K562 (cell line): ENCODE measurements at regions not wholly inside any gene's neighbourhood (a gene's known extent, or its start where the extent isn't known, plus 50 kb on each side); places are given as distances from the start of the nearest gene placed in this dataset.

Experiments used
- ATAC-seq: fragments of 200-7000 bp; cut with Tn5 transposase; 3 replicates; pipeline ENCODE4 v1.9.1; 2020; ENCODE audit warnings: moderate library complexity
- BruUV-seq: library from RNA; stranded (reverse); fragments of 400-500 nt; replicated peaks from 2 replicates; lab custom pipeline; 2021; lab: Mats Ljungman, UMichigan
- CTCF ChIA-PET: fragments of 300-600 bp; formaldehyde crosslinking; extraction: SDS; loops from one replicate; lab custom pipeline; 2021; ENCODE audit warnings: low intra/inter-chr PET ratio; lab: Yijun Ruan, JAX
- POLR2A ChIA-PET: fragments of 300-600, 350-650 bp; sonication (Branson Sonifier 250); formaldehyde crosslinking; extraction: SDS; loops from one replicate; lab custom pipeline; 2021; ENCODE audit warnings: antibody characterized with exemption, inconsistent platforms; lab: Yijun Ruan, JAX
- DNase-seq, 4 experiments: peaks; one replicate each; pipeline versions ENCODE4 v3.0.0 to v3.0.0-alpha.2; 2011 to 2018; ENCODE audit warnings: low spot score in 3 of 4, mixed read lengths in 3 of 4; ENCODE audit errors: extremely low read depth in 1 of 4
- FAIRE-seq: peaks from 2 replicates; lab custom pipeline; 2011; peaks lifted over from hg19 to GRCh38; lab: Jason Lieb, UNC
- H2AFZ ChIP-seq: 2 replicates; pipeline ENCODE4 v1.6.0; 2011; ENCODE audit warnings: low read depth, low read length, control low read depth, inconsistent platforms
- H3K27ac ChIP-seq: fragments of 200-600 bp; 3 replicates; pipeline ENCODE4 v1.8.0; 2011; ENCODE audit warnings: low read depth, mild to moderate bottlenecking, control low read depth, inconsistent platforms, low read length, moderate library complexity, mixed read lengths; ENCODE audit errors: extremely low read depth
- H3K27me3 ChIP-seq, 2 experiments: fragments of 300-600 bp in 1 of 2; 2 replicates in 1 of 2; 3 replicates in 1 of 2; pipeline versions ENCODE4 v1.6.0 to v1.8.0; 2011; ENCODE audit warnings: inconsistent platforms in 2 of 2, low read length in 2 of 2, mild to moderate bottlenecking in 1 of 2, mixed read lengths in 1 of 2, moderate library complexity in 1 of 2; ENCODE audit not compliant: control insufficient read depth in 2 of 2, insufficient read depth in 2 of 2
- H3K36me3 ChIP-seq: fragments of 300-600 bp; 3 replicates; pipeline ENCODE4 v1.8.0; 2011; ENCODE audit warnings: mild to moderate bottlenecking, low read length, inconsistent platforms; ENCODE audit not compliant: control insufficient read depth, insufficient read depth
- H3K4me1 ChIP-seq, 2 experiments: fragments of 200-600 bp in 1 of 2; replicated peaks in 1 of 2; 2 replicates in 1 of 2; 3 replicates in 1 of 2; pipeline versions ENCODE4 v1.5.1 to v1.8.0; 2011; ENCODE audit warnings: inconsistent platforms in 2 of 2, low read length in 2 of 2, mild to moderate bottlenecking in 1 of 2, mixed read lengths in 1 of 2, moderate library complexity in 1 of 2; ENCODE audit not compliant: control insufficient read depth in 2 of 2, insufficient read depth in 2 of 2
- H3K4me2 ChIP-seq: 2 replicates; pipeline ENCODE4 v1.6.1; 2011; ENCODE audit warnings: low read length, control low read depth, inconsistent platforms, mixed read lengths; ENCODE audit not compliant: insufficient read depth
- H3K4me3 ChIP-seq: fragments of 200-600 bp; sonication (generic), shearing (Covaris generic); 2 replicates; pipeline ENCODE4 v1.5.1; 2016; ENCODE audit warnings: control low read depth, inconsistent platforms
- H3K79me2 ChIP-seq: fragments of 200-600 bp; 3 replicates; pipeline ENCODE4 v1.8.0; 2011; ENCODE audit warnings: low read length, inconsistent platforms; ENCODE audit not compliant: control insufficient read depth, insufficient read depth
- H3K9ac ChIP-seq, 2 experiments: 2 replicates each; pipeline versions ENCODE4 v1.6.0 to v1.6.1; 2011; ENCODE audit warnings: low read depth in 2 of 2, low read length in 2 of 2, control low read depth in 1 of 2, inconsistent platforms in 1 of 2, mild to moderate bottlenecking in 1 of 2, mixed read lengths in 1 of 2; ENCODE audit not compliant: insufficient read depth in 1 of 2
- H3K9me1 ChIP-seq: one replicate; pipeline ENCODE4 v1.6.0; 2011; ENCODE audit warnings: inconsistent platforms, mild to moderate bottlenecking, low read length, moderate library complexity; ENCODE audit not compliant: control insufficient read depth, insufficient read depth
- H3K9me3 ChIP-seq: replicated peaks from 2 replicates; pipeline ENCODE4 v1.5.1; 2011; ENCODE audit warnings: low read depth, low read length, inconsistent platforms; ENCODE audit not compliant: control insufficient read depth, insufficient read depth
- H4K20me1 ChIP-seq: replicated peaks from 2 replicates; pipeline ENCODE4 v1.6.1; 2011; ENCODE audit warnings: low read length, inconsistent platforms, mixed read lengths; ENCODE audit not compliant: control insufficient read depth, insufficient read depth
- FOXK2 ChIP-seq, 2 experiments: fragments of 450-650 bp; IDR thresholded peaks in 1 of 2; conservative IDR thresholded peaks in 1 of 2; 2 replicates each; pipeline ENCODE4 v1.6.1; 2016; ENCODE audit warnings: low read depth in 2 of 2, mild to moderate bottlenecking in 1 of 2
- SIN3A ChIP-seq, 2 experiments: fragments of 150-350 bp in 1 of 2; IDR thresholded peaks; 2 replicates each; pipeline ENCODE4 v1.6.1; 2011 to 2016; ENCODE audit warnings: borderline replicate concordance in 2 of 2, low read depth in 2 of 2, low read length in 2 of 2, mild to moderate bottlenecking in 2 of 2, moderate library complexity in 2 of 2; ENCODE audit not compliant: control insufficient read depth in 1 of 2
- WGBS: fragments of 100-300 bp; shearing (Covaris generic); methylation state at CpG from one replicate; pipeline ENCODE4 v1.1.6; 2016; ENCODE audit warnings: low coverage, mixed read lengths; ENCODE audit not compliant: insufficient coverage; ENCODE audit errors: missing lambda C conversion rate; 5-methylcytosine and 5-hydroxymethylcytosine counted together
- in situ Hi-C: fragments of 300-500 bp; cut with MboI; formaldehyde crosslinking; loops from 4 replicates; pipeline ENCODE4 v1.15.0; 2018; ENCODE audit warnings: inconsistent platforms, mixed read lengths
- intact Hi-C: fragments of 100-400 bp; cut with micrococcal nuclease; formaldehyde crosslinking; loops from 2 replicates; pipeline ENCODE4 v1.14.2; 2022
- TF ChIP-seq, protein P1 (sequence below): fragments of 450-650 bp; conservative IDR thresholded peaks from 2 replicates; pipeline ENCODE4 v1.6.1; 2016; ENCODE audit warnings: missing genetic modification characterization, low read depth, mild to moderate bottlenecking, missing compliant biosample characterization, moderate library complexity
- TF ChIP-seq, protein P2 (sequence below), 2 experiments: IDR thresholded peaks; 2 replicates each; pipeline ENCODE4 v1.6.1; 2012; ENCODE audit warnings: improper control_type of control experiment in 2 of 2, low read depth in 2 of 2, low read length in 2 of 2, borderline replicate concordance in 1 of 2

DNA sequence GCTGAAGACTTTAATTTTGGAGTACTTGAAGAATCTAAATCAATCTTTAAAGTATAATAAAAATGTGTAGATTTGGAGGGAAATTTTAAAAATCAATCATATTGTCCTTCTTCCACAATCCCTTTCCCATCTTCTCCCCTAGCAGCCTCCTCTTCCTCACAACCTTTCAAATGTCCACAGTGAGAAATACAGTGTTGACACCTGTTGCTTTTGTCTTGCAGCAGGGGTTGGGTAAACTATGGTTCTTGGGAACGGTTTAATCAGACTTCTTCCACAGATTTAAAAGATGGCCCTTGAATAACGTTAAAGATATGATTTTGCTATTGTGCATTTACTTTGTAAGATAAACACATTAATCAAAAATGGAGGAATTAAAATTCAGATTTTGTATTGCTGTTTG lies 113.8 kb upstream of the SLC1A4 start:
- Histone ChIP-seq H3K9me1 (no peaks in the 10 kb centered on the region), H2AFZ (peak overlapping the region; percentile 34; the same call in 1 of the 2 replicates), H3K4me1 (peaks cover 7 to 11% of the 10 kb centered on the region in 2 experiments; a peak in 4 of 5 replicates), H3K79me2 (no peaks in the 10 kb centered on the region), H3K27ac (no peak overlapping the region), H3K27me3 (no peaks in the 10 kb centered on the region), H4K20me1 (no peaks in the 10 kb centered on the region), H3K4me2 (no peak overlapping the region), H3K9ac (no peak overlapping the region), H3K4me3 (no peak overlapping the region), H3K9me3 (no peaks in the 10 kb centered on the region), H3K36me3 (no peaks in the 10 kb centered on the region)
- FAIRE-seq (no peak), ATAC-seq (no peak), DNase-seq (no peak)
- BruUV-seq = no TSS peak
- in situ Hi-C loops = loop anchor here (10.0 kb wide), 1 partner anchor 551 kb away; no protein-coding TSS in a partner anchor
- CTCF ChIA-PET = interaction anchor here (1.1 kb wide), 1 partner anchor 289 kb away, joined by 3 read pairs; no protein-coding TSS in a partner anchor
- TF ChIP-seq, protein P1, sequence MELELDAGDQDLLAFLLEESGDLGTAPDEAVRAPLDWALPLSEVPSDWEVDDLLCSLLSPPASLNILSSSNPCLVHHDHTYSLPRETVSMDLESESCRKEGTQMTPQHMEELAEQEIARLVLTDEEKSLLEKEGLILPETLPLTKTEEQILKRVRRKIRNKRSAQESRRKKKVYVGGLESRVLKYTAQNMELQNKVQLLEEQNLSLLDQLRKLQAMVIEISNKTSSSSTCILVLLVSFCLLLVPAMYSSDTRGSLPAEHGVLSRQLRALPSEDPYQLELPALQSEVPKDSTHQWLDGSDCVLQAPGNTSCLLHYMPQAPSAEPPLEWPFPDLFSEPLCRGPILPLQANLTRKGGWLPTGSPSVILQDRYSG (tag) = no peak
- TF ChIP-seq, protein P2, sequence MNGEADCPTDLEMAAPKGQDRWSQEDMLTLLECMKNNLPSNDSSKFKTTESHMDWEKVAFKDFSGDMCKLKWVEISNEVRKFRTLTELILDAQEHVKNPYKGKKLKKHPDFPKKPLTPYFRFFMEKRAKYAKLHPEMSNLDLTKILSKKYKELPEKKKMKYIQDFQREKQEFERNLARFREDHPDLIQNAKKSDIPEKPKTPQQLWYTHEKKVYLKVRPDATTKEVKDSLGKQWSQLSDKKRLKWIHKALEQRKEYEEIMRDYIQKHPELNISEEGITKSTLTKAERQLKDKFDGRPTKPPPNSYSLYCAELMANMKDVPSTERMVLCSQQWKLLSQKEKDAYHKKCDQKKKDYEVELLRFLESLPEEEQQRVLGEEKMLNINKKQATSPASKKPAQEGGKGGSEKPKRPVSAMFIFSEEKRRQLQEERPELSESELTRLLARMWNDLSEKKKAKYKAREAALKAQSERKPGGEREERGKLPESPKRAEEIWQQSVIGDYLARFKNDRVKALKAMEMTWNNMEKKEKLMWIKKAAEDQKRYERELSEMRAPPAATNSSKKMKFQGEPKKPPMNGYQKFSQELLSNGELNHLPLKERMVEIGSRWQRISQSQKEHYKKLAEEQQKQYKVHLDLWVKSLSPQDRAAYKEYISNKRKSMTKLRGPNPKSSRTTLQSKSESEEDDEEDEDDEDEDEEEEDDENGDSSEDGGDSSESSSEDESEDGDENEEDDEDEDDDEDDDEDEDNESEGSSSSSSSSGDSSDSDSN (IDR thresholded peaks at IDR 0.05; ENCODE audit: borderline replicate concordance in 1 of 2, low read depth in 2 of 2, low read length in 2 of 2) = no peak
- TF ChIP-seq FOXK2 (conservative IDR thresholded peaks at IDR 0.05 in 1 of 2, IDR thresholded peaks at IDR 0.05 in 1 of 2; ENCODE audit: low read depth in 2 of 2) (no peak), SIN3A (IDR thresholded peaks at IDR 0.05; ENCODE audit: borderline replicate concordance in 2 of 2, control insufficient read depth in 1 of 2, low read depth in 2 of 2, low read length in 2 of 2) (no peak)
- WGBS = 0% methylated on average over 2 of the region's 2 CpGs
- intact Hi-C loops = no loop called here
- POLR2A ChIA-PET = no interaction called here
